ENCODE measurements at regions not wholly inside any gene's neighbourhood (a gene's known extent, or its start where the extent isn't known, plus 50 kb on each side); places are given as distances from the start of the nearest gene placed in this dataset.

- no peak for TF ChIP-seq CTCF (IDR thresholded peaks at IDR 0.05)
- no peak for TF ChIP-seq POLR2AphosphoS5 (IDR thresholded peaks at IDR 0.05)
These were observed 283.2 kb upstream of the PCDH10 start for GRCh38 chr4:132865922-132866321.

Measured in breast epithelium (tissue), 3 donors.